HuH-7 (cell line): ENCODE measurements at regions not wholly inside any gene's neighbourhood (a gene's known extent, or its start where the extent isn't known, plus 50 kb on each side); places are given as distances from the start of the nearest gene placed in this dataset.
A peak's percentile ranks its signal among the peaks of the same experiment; 100 is the strongest.

Experiments
- DNase-seq: peaks from one replicate; pipeline ENCODE4 v3.0.0; 2011; ENCODE audit warnings: low spot score

GRCh38 chr16:82240111-82240510 lies 70.1 kb upstream of the MPHOSPH6 start:
- DNase-seq = no peak

GRCh38 chr16:82236875-82237274 lies 66.9 kb upstream of the MPHOSPH6 start:
- DNase-seq = no peak

- no peak for DNase-seq
These were observed 66.4 kb upstream of the MPHOSPH6 start for GRCh38 chr16:82236415-82236814.

GRCh38 chr16:82232806-82233205 lies 62.8 kb upstream of the MPHOSPH6 start:
- DNase-seq = no peak

GRCh38 chr16:82231008-82231787 lies 61.2 kb upstream of the MPHOSPH6 start:
- DNase-seq = no peak

GRCh38 chr16:82229800-82230619 lies 60.0 kb upstream of the MPHOSPH6 start:
- DNase-seq = peak; percentile 73

GRCh38 chr16:82226327-82226726 lies 56.3 kb upstream of the MPHOSPH6 start:
- DNase-seq = no peak

- no peak for DNase-seq
These were observed 54.8 kb upstream of the MPHOSPH6 start for GRCh38 chr16:82224821-82225220.

- DNase-seq = no peak
These were observed 50.5 kb upstream of the MPHOSPH6 start for GRCh38 chr16:82220541-82220940.
